ENCODE measurements at regions not wholly inside any gene's neighbourhood (a gene's known extent, or its start where the extent isn't known, plus 50 kb on each side); places are given as distances from the start of the nearest gene placed in this dataset.

DNA sequence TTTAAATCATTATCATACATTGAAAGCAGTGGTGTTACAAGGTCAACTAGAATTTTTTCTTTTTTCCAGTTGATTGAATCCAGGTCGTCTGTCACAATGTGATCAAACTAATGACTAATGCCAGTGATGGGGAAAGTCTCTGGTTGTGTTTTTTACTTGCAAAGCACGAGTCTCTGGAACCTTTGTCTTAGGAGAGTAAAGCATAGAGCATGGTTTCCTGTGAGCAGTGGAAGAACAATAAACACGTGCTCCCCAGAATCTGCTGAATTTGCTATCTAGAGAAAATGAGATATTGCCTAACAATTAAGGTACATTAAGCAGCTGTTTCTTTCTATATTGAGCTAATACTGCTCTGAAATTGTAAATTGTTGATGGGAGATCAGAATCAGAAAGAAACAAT lies 1332.4 kb upstream of the TMEFF2 start:
- Histone ChIP-seq H3K18ac (ENCODE audit: low read depth in 1 of 2, low read length in 2 of 2) (no peak overlapping the region), H3K4me3 (ENCODE audit: insufficient read depth in 1 of 2, low read depth in 1 of 2, low read length in 2 of 2) (no peak overlapping the region), H2BK15ac (ENCODE audit: low read depth, poor library complexity, severe bottlenecking) (no peak overlapping the region), H2AFZ (ENCODE audit: low read depth, low read length) (no peak overlapping the region), H2AK5ac (ENCODE audit: low read length, severe bottlenecking) (no peak overlapping the region), H3K4me1 (ENCODE audit: control insufficient read depth, insufficient read depth, low read depth, low read length) (no peaks in the 10 kb centered on the region), H2BK12ac (ENCODE audit: low read length in 2 of 2) (no peak overlapping the region), H2BK5ac (ENCODE audit: low read depth, low read length, poor library complexity, severe bottlenecking) (no peak overlapping the region), H3K4me2 (ENCODE audit: low read length, poor library complexity, severe bottlenecking) (no peak overlapping the region), H3K79me1 (replicated peaks; ENCODE audit: low read length, poor library complexity, severe bottlenecking) (no peaks in the 10 kb centered on the region), H4K91ac (ENCODE audit: low read length) (no peak overlapping the region), H4K8ac (ENCODE audit: low read length) (no peak overlapping the region), H3K27ac (ENCODE audit: low read length, poor library complexity, severe bottlenecking) (no peak overlapping the region), H2BK120ac (ENCODE audit: low read depth, low read length) (no peak overlapping the region), H3K14ac (ENCODE audit: low read length in 2 of 2) (no peak overlapping the region), H3K9ac (ENCODE audit: low read length) (no peak overlapping the region), H3K23ac (ENCODE audit: low read length in 2 of 2) (no peak overlapping the region), H3K9me3 (ENCODE audit: control insufficient read depth, low read length) (no peaks in the 10 kb centered on the region), H3K36me3 (ENCODE audit: control insufficient read depth in 1 of 2, insufficient read depth in 2 of 2, low read depth in 1 of 2, low read length in 2 of 2) (no peaks in the 10 kb centered on the region), H3K27me3 (ENCODE audit: control insufficient read depth in 1 of 2, insufficient read depth in 1 of 2, low read length in 2 of 2) (no peaks in the 10 kb centered on the region), H3K4ac (ENCODE audit: low read depth in 1 of 2, low read length in 2 of 2) (no peak overlapping the region)
- DNase-seq, result no peak
- 48% methylated on average over 3 of the region's 3 CpGs for WGBS

DNA sequence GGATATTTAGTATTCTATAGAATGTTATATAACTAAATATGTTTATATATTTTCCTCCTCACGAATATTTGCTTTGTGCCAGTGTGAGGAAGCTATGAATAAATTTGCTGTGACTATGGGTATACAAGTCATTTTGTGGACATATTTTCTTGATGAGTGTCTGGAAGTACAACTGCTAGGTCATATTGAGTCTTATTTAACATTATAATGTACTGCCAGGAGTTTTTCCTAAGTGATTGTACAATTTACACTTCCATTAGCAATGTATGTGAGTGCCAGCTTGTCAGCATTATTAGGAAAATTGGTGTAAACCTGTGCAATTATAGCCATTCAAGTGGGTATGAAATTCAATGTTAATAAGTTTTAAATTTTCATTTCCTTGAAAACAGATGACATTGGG lies 1328.9 kb upstream of the TMEFF2 start:
- Histone ChIP-seq H3K4me1 (ENCODE audit: control insufficient read depth, insufficient read depth, low read depth, low read length) (no peaks in the 10 kb centered on the region), H3K9me3 (ENCODE audit: control insufficient read depth, low read length) (no peaks in the 10 kb centered on the region), H3K14ac (ENCODE audit: low read length in 2 of 2) (no peak overlapping the region), H3K36me3 (ENCODE audit: control insufficient read depth in 1 of 2, insufficient read depth in 2 of 2, low read depth in 1 of 2, low read length in 2 of 2) (no peaks in the 10 kb centered on the region), H3K27me3 (ENCODE audit: control insufficient read depth in 1 of 2, insufficient read depth in 1 of 2, low read length in 2 of 2) (no peaks in the 10 kb centered on the region), H3K27ac (ENCODE audit: low read length, poor library complexity, severe bottlenecking) (no peak overlapping the region), H2AFZ (ENCODE audit: low read depth, low read length) (no peak overlapping the region), H3K23ac (ENCODE audit: low read length in 2 of 2) (no peak overlapping the region), H2AK5ac (ENCODE audit: low read length, severe bottlenecking) (no peak overlapping the region), H3K4me2 (ENCODE audit: low read length, poor library complexity, severe bottlenecking) (no peak overlapping the region), H2BK15ac (ENCODE audit: low read depth, poor library complexity, severe bottlenecking) (no peak overlapping the region), H3K79me1 (replicated peaks; ENCODE audit: low read length, poor library complexity, severe bottlenecking) (no peaks in the 10 kb centered on the region), H3K18ac (ENCODE audit: low read depth in 1 of 2, low read length in 2 of 2) (no peak overlapping the region), H3K4me3 (ENCODE audit: insufficient read depth in 1 of 2, low read depth in 1 of 2, low read length in 2 of 2) (no peak overlapping the region), H3K4ac (ENCODE audit: low read depth in 1 of 2, low read length in 2 of 2) (no peak overlapping the region), H2BK5ac (ENCODE audit: low read depth, low read length, poor library complexity, severe bottlenecking) (no peak overlapping the region), H4K8ac (ENCODE audit: low read length) (no peak overlapping the region), H2BK120ac (ENCODE audit: low read depth, low read length) (no peak overlapping the region), H4K91ac (ENCODE audit: low read length) (no peak overlapping the region), H2BK12ac (ENCODE audit: low read length in 2 of 2) (no peak overlapping the region), H3K9ac (ENCODE audit: low read length) (no peak overlapping the region)
- DNase-seq, result no peak
- 75% methylated on average over 1 of the region's 1 CpG for WGBS

DNA sequence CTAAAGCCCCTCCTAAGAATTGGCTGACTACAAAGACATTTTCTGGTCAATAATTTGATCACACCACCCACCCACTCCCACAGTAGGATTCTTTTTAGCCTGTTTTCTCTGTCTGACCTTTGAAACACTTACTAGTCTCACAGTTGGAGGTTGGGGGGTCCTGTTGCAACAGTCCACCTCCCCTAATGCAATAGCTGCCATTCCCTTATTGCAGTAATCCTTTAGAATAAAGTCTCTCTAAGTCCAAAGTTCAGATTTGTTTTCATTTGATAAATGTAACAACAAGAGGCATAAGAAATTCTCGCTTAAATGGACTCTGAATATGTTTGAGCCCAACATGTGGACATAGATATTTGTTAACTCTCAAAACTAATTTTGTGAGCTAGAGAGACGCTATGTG lies 1326.8 kb upstream of the TMEFF2 start:
- Histone ChIP-seq H3K9ac (ENCODE audit: low read length) (no peak overlapping the region), H2AFZ (ENCODE audit: low read depth, low read length) (no peak overlapping the region), H2BK5ac (ENCODE audit: low read depth, low read length, poor library complexity, severe bottlenecking) (no peak overlapping the region), H2BK15ac (ENCODE audit: low read depth, poor library complexity, severe bottlenecking) (no peak overlapping the region), H3K23ac (ENCODE audit: low read length in 2 of 2) (no peak overlapping the region), H2BK12ac (ENCODE audit: low read length in 2 of 2) (no peak overlapping the region), H3K4me1 (ENCODE audit: control insufficient read depth, insufficient read depth, low read depth, low read length) (no peaks in the 10 kb centered on the region), H3K27ac (ENCODE audit: low read length, poor library complexity, severe bottlenecking) (no peak overlapping the region), H3K4me3 (ENCODE audit: insufficient read depth in 1 of 2, low read depth in 1 of 2, low read length in 2 of 2) (no peak overlapping the region), H3K79me1 (replicated peaks; ENCODE audit: low read length, poor library complexity, severe bottlenecking) (no peaks in the 10 kb centered on the region), H2BK120ac (ENCODE audit: low read depth, low read length) (no peak overlapping the region), H3K18ac (ENCODE audit: low read depth in 1 of 2, low read length in 2 of 2) (no peak overlapping the region), H2AK5ac (ENCODE audit: low read length, severe bottlenecking) (no peak overlapping the region), H3K4ac (ENCODE audit: low read depth in 1 of 2, low read length in 2 of 2) (no peak overlapping the region), H4K91ac (ENCODE audit: low read length) (no peak overlapping the region), H3K4me2 (ENCODE audit: low read length, poor library complexity, severe bottlenecking) (no peak overlapping the region), H3K27me3 (ENCODE audit: control insufficient read depth in 1 of 2, insufficient read depth in 1 of 2, low read length in 2 of 2) (no peaks in the 10 kb centered on the region), H4K8ac (ENCODE audit: low read length) (no peak overlapping the region), H3K36me3 (ENCODE audit: control insufficient read depth in 1 of 2, insufficient read depth in 2 of 2, low read depth in 1 of 2, low read length in 2 of 2) (no peaks in the 10 kb centered on the region), H3K9me3 (ENCODE audit: control insufficient read depth, low read length) (no peaks in the 10 kb centered on the region), H3K14ac (ENCODE audit: low read length in 2 of 2) (no peak overlapping the region)
- 80% methylated on average over 1 of the region's 2 CpGs for WGBS
- DNase-seq, result no peak

DNA sequence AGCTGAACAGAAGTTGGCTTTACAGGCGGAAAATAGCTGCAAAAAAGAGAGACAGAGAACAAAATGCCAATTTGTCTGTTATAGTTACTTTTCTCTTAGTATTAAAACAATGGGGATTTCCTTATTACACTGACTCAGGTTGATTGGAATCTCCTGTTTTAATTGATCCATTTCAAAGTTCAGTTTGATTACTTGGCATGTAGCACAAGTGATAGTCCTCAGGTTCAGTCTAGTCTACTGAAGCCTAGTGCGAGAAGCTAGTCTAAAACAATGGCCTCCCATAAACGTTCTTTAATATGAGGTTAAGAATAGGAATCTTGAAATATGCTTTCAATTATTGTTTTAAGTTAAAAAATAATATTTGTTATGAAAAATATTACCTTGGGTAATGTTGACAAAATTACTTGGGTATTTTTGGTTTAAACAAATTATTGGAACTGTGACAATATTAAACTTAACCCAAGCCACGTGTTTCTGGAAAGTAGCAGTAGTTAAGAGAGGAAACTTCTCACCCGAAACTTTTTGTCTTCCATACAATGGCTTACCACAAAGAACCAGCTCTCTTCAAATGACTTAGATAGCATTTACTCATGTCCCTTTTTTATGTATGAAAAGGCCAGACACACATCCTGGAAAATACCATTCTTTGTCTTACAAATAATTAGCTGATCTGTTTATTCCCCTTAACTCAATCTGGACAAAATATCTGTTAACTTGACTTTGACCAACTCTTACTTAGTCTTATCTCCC lies 1326.2 kb upstream of the TMEFF2 start:
- Histone ChIP-seq H3K27ac (ENCODE audit: low read length, poor library complexity, severe bottlenecking) (no peak overlapping the region), H2BK120ac (ENCODE audit: low read depth, low read length) (no peak overlapping the region), H4K91ac (ENCODE audit: low read length) (no peak overlapping the region), H3K4ac (ENCODE audit: low read depth in 1 of 2, low read length in 2 of 2) (no peak overlapping the region), H3K9me3 (ENCODE audit: control insufficient read depth, low read length) (no peaks in the 10 kb centered on the region), H3K36me3 (ENCODE audit: control insufficient read depth in 1 of 2, insufficient read depth in 2 of 2, low read depth in 1 of 2, low read length in 2 of 2) (no peaks in the 10 kb centered on the region), H2BK5ac (ENCODE audit: low read depth, low read length, poor library complexity, severe bottlenecking) (no peak overlapping the region), H3K27me3 (ENCODE audit: control insufficient read depth in 1 of 2, insufficient read depth in 1 of 2, low read length in 2 of 2) (no peaks in the 10 kb centered on the region), H2BK15ac (ENCODE audit: low read depth, poor library complexity, severe bottlenecking) (no peak overlapping the region), H3K4me3 (ENCODE audit: insufficient read depth in 1 of 2, low read depth in 1 of 2, low read length in 2 of 2) (no peak overlapping the region), H3K4me1 (ENCODE audit: control insufficient read depth, insufficient read depth, low read depth, low read length) (no peaks in the 10 kb centered on the region), H3K14ac (ENCODE audit: low read length in 2 of 2) (no peak overlapping the region), H2BK12ac (ENCODE audit: low read length in 2 of 2) (no peak overlapping the region), H2AK5ac (ENCODE audit: low read length, severe bottlenecking) (no peak overlapping the region), H3K9ac (ENCODE audit: low read length) (no peak overlapping the region), H2AFZ (ENCODE audit: low read depth, low read length) (no peak overlapping the region), H4K8ac (ENCODE audit: low read length) (no peak overlapping the region), H3K18ac (ENCODE audit: low read depth in 1 of 2, low read length in 2 of 2) (no peak overlapping the region), H3K4me2 (ENCODE audit: low read length, poor library complexity, severe bottlenecking) (no peak overlapping the region), H3K79me1 (replicated peaks; ENCODE audit: low read length, poor library complexity, severe bottlenecking) (no peaks in the 10 kb centered on the region), H3K23ac (ENCODE audit: low read length in 2 of 2) (no peak overlapping the region)
- DNase-seq, result no peak
- WGBS, result 81% methylated on average over 4 of the region's 5 CpGs
